CD4-positive, alpha-beta T cell (primary cell): ENCODE measurements at regions not wholly inside any gene's neighbourhood (a gene's known extent, or its start where the extent isn't known, plus 50 kb on each side); places are given as distances from the start of the nearest gene placed in this dataset.

Experiments
- ATAC-seq: fragments of 200-7000 bp; cut with Tn5 transposase; one replicate; pipeline ENCODE4 v1.10.0; 2022; ENCODE audit warnings: mild to moderate bottlenecking; ENCODE audit not compliant: poor library complexity
- CTCF ChIA-PET: fragments of 350-600 bp; sonication (Branson Sonifier 250); formaldehyde crosslinking; loops from one replicate; lab custom pipeline; 2021; ENCODE audit warnings: antibody characterized with exemption, inconsistent platforms; lab: Charles Lee
- POLR2A ChIA-PET: fragments of 350-600 bp; sonication (Branson Sonifier 250); formaldehyde crosslinking; loops from one replicate; lab custom pipeline; 2021; ENCODE audit warnings: antibody characterized with exemption, inconsistent platforms; lab: Charles Lee
- DNase-seq, 14 experiments: peaks; one replicate each; pipeline ENCODE4 v3.0.0-alpha.2; 2013 to 2020; ENCODE audit warnings: mixed read lengths in 2 of 14
- H3K27ac ChIP-seq, 2 donors: one replicate each; pipeline versions ENCODE4 v1.5.1 to v1.7.0; 2013; ENCODE audit warnings: low read length in 2 of 2, low read depth in 1 of 2, mild to moderate bottlenecking in 1 of 2
- H3K27me3 ChIP-seq, 2 experiments: 1 replicate in 1 of 2; 2 replicates in 1 of 2; pipeline versions ENCODE4 v1.6.1 to v1.7.0; 2013; ENCODE audit warnings: low read length in 2 of 2, control low read depth in 1 of 2, mild to moderate bottlenecking in 1 of 2, moderate library complexity in 1 of 2; ENCODE audit not compliant: insufficient read depth in 2 of 2, control insufficient read depth in 1 of 2
- H3K36me3 ChIP-seq: one replicate; pipeline ENCODE4 v1.6.1; 2013; ENCODE audit warnings: low read length, control low read depth; ENCODE audit not compliant: insufficient read depth
- H3K4me1 ChIP-seq: one replicate; pipeline ENCODE4 v1.6.1; 2013; ENCODE audit warnings: low read length, control low read depth; ENCODE audit not compliant: insufficient read depth
- H3K4me3 ChIP-seq: one replicate; pipeline ENCODE4 v1.5.1; 2013; ENCODE audit warnings: mild to moderate bottlenecking, low read length, moderate library complexity
- H3K9me3 ChIP-seq, 2 experiments: 1 replicate in 1 of 2; 2 replicates in 1 of 2; pipeline versions ENCODE4 v1.6.1 to v1.7.0; 2013; ENCODE audit warnings: low read length in 2 of 2, mild to moderate bottlenecking in 2 of 2, control low read depth in 1 of 2, moderate library complexity in 1 of 2; ENCODE audit not compliant: control insufficient read depth in 1 of 2, insufficient read depth in 1 of 2
- H3K27ac Mint-ChIP-seq: one replicate; pipeline ENCODE4 v1.8.0; 2020; ENCODE audit warnings: mixed read lengths
- H3K27me3 Mint-ChIP-seq: one replicate; pipeline ENCODE4 v1.8.0; 2021; ENCODE audit warnings: mixed read lengths
- H3K36me3 Mint-ChIP-seq: one replicate; pipeline ENCODE4 v1.8.0; 2021; ENCODE audit warnings: low read depth, mixed read lengths
- H3K4me1 Mint-ChIP-seq: one replicate; pipeline ENCODE4 v1.8.0; 2021; ENCODE audit warnings: low read depth, mixed read lengths
- H3K4me3 Mint-ChIP-seq: one replicate; pipeline ENCODE4 v1.8.0; 2020; ENCODE audit warnings: mild to moderate bottlenecking, mixed read lengths
- H3K9me3 Mint-ChIP-seq: one replicate; pipeline ENCODE4 v1.8.0; 2020; ENCODE audit warnings: mixed read lengths
- CTCF ChIP-seq: fragments of 200-600 bp; IDR thresholded peaks from one replicate; pipeline ENCODE4 v1.8.0; 2022; ENCODE audit warnings: antibody characterized with exemption, mild to moderate bottlenecking
- intact Hi-C, 2 experiments: fragments of 100-400 bp; cut with DNase I in 1 of 2; cut with micrococcal nuclease in 1 of 2; formaldehyde crosslinking; loops; one replicate each; pipeline versions ENCODE4 v1.15.1 to v1.9.0; 2023 to 2025; cut with DNase I, micrococcal nuclease

- H3K36me3 Mint-ChIP-seq, result no peaks in the 10 kb centered on the region
- no peak overlapping the region for H3K4me3 Mint-ChIP-seq
- Histone ChIP-seq H3K27me3 (peaks cover 0 to 3% of the 10 kb centered on the region in 2 experiments), H3K27ac (no peak overlapping the region), H3K36me3 (no peaks in the 10 kb centered on the region), H3K9me3 (peaks cover 6 to 8% of the 10 kb centered on the region in 2 experiments), H3K4me3 (no peak overlapping the region), H3K4me1 (no peaks in the 10 kb centered on the region)
- no peaks in the 10 kb centered on the region for H3K4me1 Mint-ChIP-seq
- no peak overlapping the region for H3K27ac Mint-ChIP-seq
- TF ChIP-seq CTCF, result no peak
- H3K27me3 Mint-ChIP-seq, result peaks cover 26% of the 10 kb centered on the region
- DNase-seq (no peak), ATAC-seq (no peak)
- peaks cover 21% of the 10 kb centered on the region for H3K9me3 Mint-ChIP-seq
- intact Hi-C loops, result no loop called here
- POLR2A ChIA-PET, result no interaction called here
- CTCF ChIA-PET, result no interaction called here
Measured at GRCh38 chr16:58801838-58802237, 67.7 kb upstream of the GOT2 start.

GRCh38 chr16:58797137-58797801 lies 63.2 kb upstream of the GOT2 start:
- DNase-seq, result no peak
- POLR2A ChIA-PET, result no interaction called here
- H3K27me3 ChIP-seq, result no peaks in the 10 kb centered on the region
- no peaks in the 10 kb centered on the region for H3K36me3 ChIP-seq
- intact Hi-C loops, result no loop called here
- no peak overlapping the region for H3K27ac Mint-ChIP-seq
- no peaks in the 10 kb centered on the region for H3K4me1 ChIP-seq
- peaks cover 7% of the 10 kb centered on the region for H3K9me3 Mint-ChIP-seq
- ATAC-seq, result no peak
- H3K9me3 ChIP-seq, result peaks cover 0 to 6% of the 10 kb centered on the region in 2 experiments
- no peak overlapping the region for H3K4me3 ChIP-seq
- TF ChIP-seq CTCF, result no peak
- H3K36me3 Mint-ChIP-seq, result no peaks in the 10 kb centered on the region
- H3K4me3 Mint-ChIP-seq, result no peak overlapping the region
- CTCF ChIA-PET, result no interaction called here
- peaks cover 14% of the 10 kb centered on the region for H3K27me3 Mint-ChIP-seq
- H3K27ac ChIP-seq, result no peak overlapping the region
- H3K4me1 Mint-ChIP-seq, result no peaks in the 10 kb centered on the region

GRCh38 chr16:58793366-58793765 lies 59.2 kb upstream of the GOT2 start:
- no peaks in the 10 kb centered on the region for H3K36me3 Mint-ChIP-seq
- no peaks in the 10 kb centered on the region for H3K36me3 ChIP-seq
- POLR2A ChIA-PET, result no interaction called here
- CTCF ChIA-PET, result no interaction called here
- no peaks in the 10 kb centered on the region for H3K9me3 Mint-ChIP-seq
- H3K27ac Mint-ChIP-seq, result no peak overlapping the region
- H3K4me1 Mint-ChIP-seq, result no peaks in the 10 kb centered on the region
- peaks cover 4% of the 10 kb centered on the region in 2 experiments for H3K27me3 ChIP-seq
- H3K27ac ChIP-seq, result no peak overlapping the region
- no peak overlapping the region for H3K4me3 Mint-ChIP-seq
- TF ChIP-seq CTCF, result no peak
- no peaks in the 10 kb centered on the region for H3K9me3 ChIP-seq
- no peaks in the 10 kb centered on the region for H3K4me1 ChIP-seq
- no peak for DNase-seq
- intact Hi-C loops, result no loop called here
- peaks cover 25% of the 10 kb centered on the region for H3K27me3 Mint-ChIP-seq
- H3K4me3 ChIP-seq, result no peak overlapping the region
- no peak for ATAC-seq
